NCI-H345 (cell line): ENCODE measurements at regions not wholly inside any gene's neighbourhood (a gene's known extent, or its start where the extent isn't known, plus 50 kb on each side); places are given as distances from the start of the nearest gene placed in this dataset.

Experiments used
- DNase-seq: peaks from one replicate; lab custom pipeline; 2025; lab: John Stamatoyannopoulos, UW

DNA sequence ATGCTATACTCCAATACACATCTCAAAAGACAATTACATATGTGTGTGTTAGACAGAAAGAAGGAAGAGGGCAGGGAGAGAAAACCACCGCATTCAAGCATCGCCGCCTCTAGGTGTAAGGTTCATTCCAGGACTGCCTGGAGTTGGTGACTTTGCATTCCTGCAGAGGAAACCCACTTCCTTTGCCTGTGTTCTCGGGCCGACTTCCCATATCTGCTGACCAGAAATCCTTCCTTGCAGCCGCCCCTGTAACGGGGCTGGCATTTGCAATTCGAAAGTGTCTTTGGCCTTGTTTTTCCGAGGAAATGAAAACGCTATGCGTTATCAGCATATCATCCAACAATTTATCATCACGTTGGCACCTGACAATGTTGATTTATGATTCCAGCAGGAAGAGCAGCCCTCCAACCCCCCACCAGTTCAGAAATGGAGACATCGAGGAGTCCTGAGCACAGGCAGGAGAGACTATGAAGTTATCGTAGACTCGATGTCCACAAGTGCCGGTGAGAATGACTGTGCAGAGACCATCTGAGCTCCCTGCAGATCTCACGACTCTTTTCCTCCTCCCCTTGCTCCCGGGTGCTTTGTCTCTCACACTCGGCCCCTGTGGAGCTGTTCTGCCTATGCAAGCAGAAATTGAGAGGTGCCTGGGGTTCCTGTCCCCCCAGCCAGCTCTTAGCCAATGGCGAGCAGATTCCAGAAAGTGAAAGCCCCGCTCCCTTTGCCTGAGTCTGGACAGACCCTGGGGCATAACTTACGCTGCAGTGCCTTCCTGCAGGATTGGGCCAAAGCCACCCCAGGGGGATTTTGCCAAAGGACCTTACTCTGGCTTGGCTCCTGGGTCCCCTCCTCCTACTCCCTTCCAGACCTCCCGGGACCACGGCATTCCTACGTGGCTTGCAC, 68.9 kb upstream of the FOXK1 start:
- no peak for DNase-seq

DNA sequence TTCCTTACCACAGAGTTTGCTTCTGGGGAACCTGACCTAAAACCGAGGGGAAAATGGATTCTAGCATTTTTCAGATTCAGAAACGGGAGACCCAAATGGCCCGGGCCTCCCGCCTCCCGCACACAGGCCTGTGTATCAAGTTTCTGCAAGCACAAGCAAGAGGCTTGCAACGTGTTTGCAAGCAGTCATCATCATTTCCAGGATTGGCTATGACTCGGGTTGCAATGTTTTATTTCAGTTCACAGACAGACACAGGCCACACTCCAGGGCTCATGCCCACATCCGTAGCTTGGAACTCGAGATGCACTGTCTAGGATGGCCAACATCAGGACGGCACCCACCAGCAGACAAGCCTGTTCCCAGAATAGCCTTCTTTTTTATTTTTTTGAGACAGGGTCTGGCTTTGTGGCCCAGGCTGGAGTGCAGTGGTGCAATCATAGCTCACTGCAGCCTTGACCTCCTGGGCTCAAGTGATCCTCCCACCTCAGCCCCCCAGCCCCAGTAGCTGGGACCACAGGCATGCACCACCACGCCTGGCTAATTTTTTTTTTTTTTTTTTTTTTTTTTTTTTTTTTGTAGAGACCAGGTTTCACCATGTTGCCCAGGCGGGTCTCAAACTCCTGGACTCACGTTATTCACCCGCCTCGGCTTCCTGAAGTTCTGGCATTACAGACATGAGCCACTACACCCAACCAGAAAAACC, 68.1 kb upstream of the FOXK1 start:
- DNase-seq: no peak

DNA sequence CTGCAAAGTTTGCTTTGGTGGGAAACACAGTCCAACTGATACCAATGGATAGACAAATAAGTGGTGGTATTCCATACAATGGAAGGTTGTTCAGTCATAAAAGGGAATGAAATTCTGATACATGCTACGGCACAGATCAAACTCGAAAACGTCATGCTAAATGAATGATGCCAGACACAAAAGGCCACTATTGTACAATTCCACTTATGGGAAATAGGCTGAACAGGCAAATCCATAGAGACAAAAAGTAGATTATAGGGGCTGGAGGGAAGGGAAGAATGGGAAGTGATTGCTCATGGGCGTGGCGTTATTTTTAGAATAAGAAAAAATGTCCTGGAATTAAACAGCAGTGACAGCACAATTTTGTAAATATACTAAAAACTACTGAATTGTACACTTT, 66.0 kb upstream of the FOXK1 start:
- no peak for DNase-seq

DNA sequence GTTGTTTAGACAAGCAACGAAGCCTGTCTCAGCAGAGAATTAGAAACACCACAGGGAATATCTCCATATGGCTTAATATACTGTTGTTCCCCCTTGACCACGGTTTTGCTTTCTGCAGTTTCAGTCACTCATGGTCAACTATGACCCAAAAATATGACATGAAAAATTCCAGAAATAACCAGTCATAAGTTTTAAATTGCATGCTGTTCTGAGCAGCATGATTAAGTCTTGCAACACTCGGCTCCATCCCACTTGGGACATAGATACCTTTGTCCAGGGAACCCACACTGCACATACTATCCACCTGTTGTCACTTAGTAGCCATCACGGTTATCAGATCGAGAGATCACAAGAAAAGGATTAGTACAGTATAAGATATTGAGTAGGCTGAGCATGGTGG, 60.7 kb upstream of the FOXK1 start:
- DNase-seq: no peak

DNA sequence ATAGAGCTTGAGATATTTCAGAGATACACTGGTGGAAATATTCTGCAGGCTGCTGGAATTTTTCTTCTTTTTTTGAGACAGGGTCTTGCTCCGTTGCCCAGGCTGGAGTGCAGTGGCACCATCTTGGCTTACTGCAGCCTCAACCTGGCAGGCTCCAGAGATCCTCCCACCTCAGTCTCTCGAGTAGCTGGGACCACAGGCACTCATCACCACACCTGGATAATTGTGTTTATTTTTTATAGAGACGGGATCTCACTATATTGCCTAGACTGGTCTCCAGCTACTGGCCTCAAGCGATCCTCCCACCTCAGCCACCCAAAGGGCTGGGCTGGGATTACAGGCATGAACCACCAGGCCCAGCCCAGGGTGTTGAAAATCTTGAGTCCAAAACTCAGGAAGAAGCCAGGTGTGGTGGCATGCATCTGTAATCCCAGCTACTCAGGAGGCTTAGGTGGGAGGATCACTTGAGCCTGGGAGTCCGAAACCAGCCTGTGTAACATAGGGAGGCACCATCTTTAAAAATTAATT, 55.7 kb upstream of the FOXK1 start:
- DNase-seq: no peak

DNA sequence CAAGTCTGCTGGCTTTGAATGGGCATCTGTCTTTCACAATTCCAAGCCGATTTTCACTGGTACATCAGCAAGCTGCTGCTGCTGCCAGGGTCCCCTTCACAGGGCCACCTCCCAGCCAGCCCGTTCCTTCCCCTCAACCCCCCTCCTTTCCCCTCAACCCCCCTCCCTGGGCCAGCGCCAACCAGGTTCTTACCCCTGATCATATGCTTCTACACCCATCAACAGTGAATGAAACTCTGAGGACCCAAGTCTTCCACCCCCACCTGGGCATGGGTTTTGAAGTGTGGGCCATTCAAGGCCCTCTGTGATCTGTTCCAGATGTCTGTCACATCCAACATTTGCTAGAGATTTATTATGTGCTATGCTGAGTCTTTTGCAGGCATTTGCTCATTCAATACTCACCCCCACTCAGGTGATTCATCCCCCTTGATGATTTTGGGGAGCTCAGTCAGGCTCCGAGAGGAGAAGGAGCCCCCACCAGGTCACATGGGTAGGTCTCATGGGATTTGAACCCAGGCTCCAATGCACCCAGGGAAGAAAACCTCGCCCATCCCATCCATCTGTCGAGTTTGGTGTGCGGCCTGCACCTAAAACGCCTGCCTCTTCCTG, 52.7 kb upstream of the FOXK1 start:
- DNase-seq: no peak

DNA sequence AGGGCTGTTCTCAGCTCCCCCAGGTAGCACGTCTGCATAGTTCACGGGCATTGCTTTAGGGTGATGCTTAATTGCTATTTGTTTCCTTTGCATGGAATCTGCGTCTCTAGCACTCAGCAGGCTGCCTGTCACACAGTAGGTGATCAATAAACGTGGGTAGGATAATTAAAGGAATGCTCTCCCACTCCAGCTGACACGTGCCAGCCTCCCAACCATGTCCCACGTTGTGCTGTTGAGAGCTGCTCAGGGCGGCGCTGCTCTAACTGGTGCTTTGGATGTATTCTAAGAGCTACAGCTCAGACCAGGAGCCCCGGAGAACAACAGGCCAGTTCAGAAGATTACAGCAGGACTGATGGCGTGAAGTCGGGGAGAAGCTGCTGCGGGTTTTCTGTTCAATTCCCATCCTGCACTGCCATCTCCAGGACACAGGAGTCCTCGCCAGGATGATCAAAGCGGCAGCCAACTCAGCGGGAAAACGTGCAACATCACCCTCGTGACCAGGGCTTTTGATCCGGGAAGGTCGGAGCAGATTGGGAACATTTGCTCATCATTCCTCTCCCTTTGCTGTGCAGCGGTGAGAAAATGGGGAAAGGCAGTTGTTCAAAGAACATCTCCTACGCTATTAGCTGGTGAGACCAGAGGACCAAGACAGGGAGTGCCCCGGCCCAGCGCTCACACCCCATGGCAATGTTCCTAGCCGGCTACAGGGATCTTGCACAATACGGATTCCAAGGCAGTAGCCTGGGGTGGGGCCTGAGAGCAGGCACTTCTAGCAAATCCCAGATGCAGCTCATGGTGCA, 50.5 kb upstream of the FOXK1 start:
- DNase-seq: peak; percentile 54
